Smooth muscle cell (in vitro differentiated cells): ENCODE measurements at regions not wholly inside any gene's neighbourhood (a gene's known extent, or its start where the extent isn't known, plus 50 kb on each side); places are given as distances from the start of the nearest gene placed in this dataset.

Experiments
- DNase-seq: peaks from one replicate; lab custom pipeline; 2025; ENCODE audit not compliant: unreplicated experiment; lab: John Stamatoyannopoulos, UW
- H2AFZ ChIP-seq: fragments of 200-600 bp; sonication (generic); 2 replicates; pipeline ENCODE4 v1.6.0; 2016; ENCODE audit warnings: antibody characterized with exemption, low read depth, mild to moderate bottlenecking
- H3F3A ChIP-seq: fragments of 200-600 bp; sonication (generic); 2 replicates; pipeline ENCODE4 v1.6.0; 2017; ENCODE audit warnings: antibody characterized with exemption, low read depth
- H3K27ac ChIP-seq: fragments of 200-600 bp; sonication (generic); 2 replicates; pipeline ENCODE4 v1.5.1; 2016; ENCODE audit warnings: low read depth, mild to moderate bottlenecking
- H3K27me3 ChIP-seq: fragments of 200-600 bp; sonication (generic); 2 replicates; pipeline ENCODE4 v1.6.1; 2016; ENCODE audit warnings: low read depth, mild to moderate bottlenecking
- H3K36me3 ChIP-seq: fragments of 200-600 bp; sonication (generic); 2 replicates; pipeline ENCODE4 v1.5.1; 2016; ENCODE audit warnings: low read depth
- H3K4me1 ChIP-seq: fragments of 200-600 bp; sonication (generic); 2 replicates; pipeline ENCODE4 v1.5.1; 2016; ENCODE audit warnings: low read depth
- H3K4me2 ChIP-seq: fragments of 200-600 bp; sonication (generic); 2 replicates; pipeline ENCODE4 v1.6.0; 2016; ENCODE audit warnings: mild to moderate bottlenecking
- H3K4me3 ChIP-seq: fragments of 200-600 bp; sonication (generic); 2 replicates; pipeline ENCODE4 v1.5.1; 2016; ENCODE audit warnings: mild to moderate bottlenecking
- H3K79me2 ChIP-seq: fragments of 200-600 bp; sonication (generic); 2 replicates; pipeline ENCODE4 v1.6.0; 2016; ENCODE audit warnings: low read depth, mild to moderate bottlenecking
- H3K9ac ChIP-seq: fragments of 200-600 bp; sonication (generic); 2 replicates; pipeline ENCODE4 v1.6.0; 2016; ENCODE audit warnings: low read depth
- H3K9me3 ChIP-seq: fragments of 200-600 bp; sonication (generic); replicated peaks from 2 replicates; pipeline ENCODE4 v1.5.1; 2016; ENCODE audit warnings: low read depth
- H4K20me1 ChIP-seq: fragments of 200-600 bp; sonication (generic); 2 replicates; pipeline ENCODE4 v1.6.0; 2016; ENCODE audit warnings: low read depth
- CTCF ChIP-seq: fragments of 200-600 bp; sonication (generic); IDR thresholded peaks from 2 replicates; pipeline ENCODE4 v1.5.1; 2017; ENCODE audit warnings: borderline replicate concordance, mild to moderate bottlenecking, antibody characterized with exemption; ENCODE audit not compliant: insufficient read depth, poor library complexity, severe bottlenecking
- WGBS: methylation state at CpG from one replicate; pipeline ENCODE4 v1.1.7; 2016; ENCODE audit warnings: low lambda C conversion rate; 5-methylcytosine and 5-hydroxymethylcytosine counted together

- Histone ChIP-seq H3K9ac (no peak overlapping the region), H3K36me3 (no peaks in the 10 kb centered on the region), H3K79me2 (no peaks in the 10 kb centered on the region), H3K27ac (no peak overlapping the region), H3K9me3 (no peaks in the 10 kb centered on the region), H3K4me3 (no peak overlapping the region), H4K20me1 (no peaks in the 10 kb centered on the region), H2AFZ (no peak overlapping the region), H3K27me3 (no peaks in the 10 kb centered on the region), H3F3A (no peaks in the 10 kb centered on the region), H3K4me2 (no peak overlapping the region), H3K4me1 (no peaks in the 10 kb centered on the region)
- DNase-seq: no peak
- 94% methylated on average over 3 of the region's 3 CpGs for WGBS
- TF ChIP-seq CTCF: no peak
These were observed 81.2 kb upstream of the ATXN7L3B start for GRCh38 chr12:74456431-74456830.

- Histone ChIP-seq H3K36me3 (no peaks in the 10 kb centered on the region), H3K9me3 (no peaks in the 10 kb centered on the region), H2AFZ (no peak overlapping the region), H3K4me3 (no peak overlapping the region), H3F3A (no peaks in the 10 kb centered on the region), H3K9ac (no peak overlapping the region), H4K20me1 (no peaks in the 10 kb centered on the region), H3K4me1 (no peaks in the 10 kb centered on the region), H3K27ac (no peak overlapping the region), H3K4me2 (no peak overlapping the region), H3K79me2 (no peaks in the 10 kb centered on the region), H3K27me3 (no peaks in the 10 kb centered on the region)
- no peak for DNase-seq
- WGBS: 80% methylated on average over 4 of the region's 4 CpGs
- TF ChIP-seq CTCF: no peak
These were observed 69.2 kb upstream of the ATXN7L3B start for GRCh38 chr12:74468401-74468800.

- 92% methylated on average over 1 of the region's 1 CpG for WGBS
- no peak overlapping the region for H2AFZ ChIP-seq
- no peak for TF ChIP-seq CTCF
These were observed 61.4 kb upstream of the ATXN7L3B start for GRCh38 chr12:74476234-74476633.

GRCh38 chr12:74481078-74481477 is 56.6 kb upstream of the ATXN7L3B start:
- Histone ChIP-seq H4K20me1 (no peaks in the 10 kb centered on the region), H3K4me1 (no peaks in the 10 kb centered on the region), H2AFZ (no peak overlapping the region), H3K36me3 (no peaks in the 10 kb centered on the region), H3F3A (no peaks in the 10 kb centered on the region), H3K27me3 (no peaks in the 10 kb centered on the region), H3K27ac (no peak overlapping the region), H3K9me3 (no peaks in the 10 kb centered on the region), H3K9ac (no peak overlapping the region), H3K4me2 (no peak overlapping the region), H3K79me2 (no peaks in the 10 kb centered on the region), H3K4me3 (no peak overlapping the region)
- TF ChIP-seq CTCF: no peak
- WGBS: 87% methylated on average over 2 of the region's 2 CpGs
- no peak for DNase-seq

More at GRCh38 chr12:74476234-74476633, 61.4 kb upstream of the ATXN7L3B start:
- DNase-seq: no peak
- no peak overlapping the region for H3K27ac ChIP-seq
- H3K9ac ChIP-seq: no peak overlapping the region
- H3K36me3 ChIP-seq: no peaks in the 10 kb centered on the region
- H3K4me1 ChIP-seq: no peaks in the 10 kb centered on the region
- H3K4me3 ChIP-seq: no peak overlapping the region
- H3K9me3 ChIP-seq: no peaks in the 10 kb centered on the region
- no peaks in the 10 kb centered on the region for H3K27me3 ChIP-seq
- no peaks in the 10 kb centered on the region for H3K79me2 ChIP-seq
- H4K20me1 ChIP-seq: no peaks in the 10 kb centered on the region
- H3K4me2 ChIP-seq: no peak overlapping the region
- H3F3A ChIP-seq: no peaks in the 10 kb centered on the region
